Hepatocyte (in vitro differentiated cells): ENCODE measurements at regions not wholly inside any gene's neighbourhood (a gene's known extent, or its start where the extent isn't known, plus 50 kb on each side); places are given as distances from the start of the nearest gene placed in this dataset.

ENCODE experiments used
- DNase-seq: peaks from one replicate; pipeline ENCODE4 v3.0.0-alpha.2; 2016; ENCODE audit warnings: low spot score
- H2AFZ ChIP-seq: fragments of 200-600 bp; sonication (generic); 2 replicates; pipeline ENCODE4 v1.6.0; 2016; ENCODE audit warnings: antibody characterized with exemption, mild to moderate bottlenecking
- H3K27ac ChIP-seq: fragments of 200-600 bp; sonication (generic); 2 replicates; pipeline ENCODE4 v1.5.1; 2016; ENCODE audit warnings: mild to moderate bottlenecking
- H3K27me3 ChIP-seq: fragments of 200-600 bp; sonication (generic); 2 replicates; pipeline ENCODE4 v1.6.1; 2016
- H3K36me3 ChIP-seq: fragments of 200-600 bp; sonication (generic); replicated peaks from 2 replicates; pipeline ENCODE4 v1.5.1; 2016; ENCODE audit warnings: low read depth; ENCODE audit not compliant: insufficient read depth
- H3K4me1 ChIP-seq: fragments of 200-600 bp; sonication (generic); 2 replicates; pipeline ENCODE4 v1.5.1; 2016; ENCODE audit warnings: mild to moderate bottlenecking, moderate library complexity; ENCODE audit not compliant: insufficient read depth
- H3K4me2 ChIP-seq: fragments of 200-600 bp; sonication (generic); 2 replicates; pipeline ENCODE4 v1.6.0; 2016
- H3K4me3 ChIP-seq: fragments of 200-600 bp; sonication (generic); 2 replicates; pipeline ENCODE4 v1.5.1; 2016; ENCODE audit warnings: mild to moderate bottlenecking
- H3K79me2 ChIP-seq: fragments of 200-600 bp; sonication (generic); 2 replicates; pipeline ENCODE4 v1.6.0; 2017; ENCODE audit warnings: mild to moderate bottlenecking
- H3K9me2 ChIP-seq: fragments of 200-600 bp; sonication (generic); replicated peaks from 2 replicates; pipeline ENCODE4 v1.6.0; 2017; ENCODE audit warnings: mild to moderate bottlenecking; ENCODE audit not compliant: insufficient read depth
- H3K9me3 ChIP-seq: fragments of 200-600 bp; sonication (generic); 2 replicates; pipeline ENCODE4 v1.5.1; 2016; ENCODE audit warnings: low read depth, mild to moderate bottlenecking
- H4K20me1 ChIP-seq: fragments of 200-600 bp; sonication (generic); 2 replicates; pipeline ENCODE4 v1.6.0; 2016; ENCODE audit warnings: mild to moderate bottlenecking; ENCODE audit not compliant: insufficient read depth, poor library complexity, severe bottlenecking
- EZH2 ChIP-seq: fragments of 200-600 bp; sonication (generic); IDR thresholded peaks from 2 replicates; pipeline ENCODE4 v1.6.1; 2016; ENCODE audit warnings: antibody characterized with exemption, mild to moderate bottlenecking, borderline replicate concordance
- EZH2phosphoT487 ChIP-seq: fragments of 200-600 bp; sonication (generic); IDR thresholded peaks from one replicate; pipeline ENCODE4 v1.6.1; 2018; ENCODE audit warnings: antibody characterized with exemption, mild to moderate bottlenecking, low read depth, moderate library complexity; ENCODE audit not compliant: unreplicated experiment, severe bottlenecking
- WGBS: methylation state at CpG from one replicate; pipeline ENCODE4 v1.1.6; 2016; ENCODE audit warnings: low lambda C conversion rate; ENCODE audit errors: missing lambda C conversion rate; 5-methylcytosine and 5-hydroxymethylcytosine counted together
- TF ChIP-seq, protein P1 (sequence below): fragments of 200-600 bp; sonication (generic); IDR thresholded peaks from 2 replicates; pipeline ENCODE4 v1.5.1; 2016; ENCODE audit warnings: antibody characterized with exemption, mild to moderate bottlenecking; ENCODE audit not compliant: poor library complexity

DNA sequence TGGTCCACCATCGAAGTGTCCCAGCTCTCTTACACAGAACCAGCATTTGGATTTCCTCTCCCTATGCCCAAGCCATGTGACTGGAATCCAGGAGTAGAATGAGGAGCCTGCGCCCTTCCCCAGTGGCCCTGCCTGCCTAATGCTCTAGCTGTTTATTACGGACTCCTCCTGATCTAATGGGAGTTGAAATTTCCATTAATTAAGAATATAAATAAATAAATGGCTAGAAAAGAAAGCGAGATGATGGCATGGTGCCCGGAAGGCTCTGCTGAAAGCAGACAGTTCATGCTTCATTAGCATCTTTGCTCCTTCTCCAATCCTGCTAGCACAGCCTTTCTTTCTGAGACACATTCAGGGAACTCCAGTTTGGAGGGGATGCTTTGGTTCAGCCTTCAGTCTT is 216.2 kb downstream of the SEC16B start:
- DNase-seq, result no peak
- WGBS, result 89% methylated on average over 5 of the region's 5 CpGs
- TF ChIP-seq, protein P1, sequence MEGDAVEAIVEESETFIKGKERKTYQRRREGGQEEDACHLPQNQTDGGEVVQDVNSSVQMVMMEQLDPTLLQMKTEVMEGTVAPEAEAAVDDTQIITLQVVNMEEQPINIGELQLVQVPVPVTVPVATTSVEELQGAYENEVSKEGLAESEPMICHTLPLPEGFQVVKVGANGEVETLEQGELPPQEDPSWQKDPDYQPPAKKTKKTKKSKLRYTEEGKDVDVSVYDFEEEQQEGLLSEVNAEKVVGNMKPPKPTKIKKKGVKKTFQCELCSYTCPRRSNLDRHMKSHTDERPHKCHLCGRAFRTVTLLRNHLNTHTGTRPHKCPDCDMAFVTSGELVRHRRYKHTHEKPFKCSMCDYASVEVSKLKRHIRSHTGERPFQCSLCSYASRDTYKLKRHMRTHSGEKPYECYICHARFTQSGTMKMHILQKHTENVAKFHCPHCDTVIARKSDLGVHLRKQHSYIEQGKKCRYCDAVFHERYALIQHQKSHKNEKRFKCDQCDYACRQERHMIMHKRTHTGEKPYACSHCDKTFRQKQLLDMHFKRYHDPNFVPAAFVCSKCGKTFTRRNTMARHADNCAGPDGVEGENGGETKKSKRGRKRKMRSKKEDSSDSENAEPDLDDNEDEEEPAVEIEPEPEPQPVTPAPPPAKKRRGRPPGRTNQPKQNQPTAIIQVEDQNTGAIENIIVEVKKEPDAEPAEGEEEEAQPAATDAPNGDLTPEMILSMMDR, result no peak
- TF ChIP-seq EZH2phosphoT487 (no peak), EZH2 (no peak)
- no peak overlapping the region for H3K4me2 ChIP-seq
- no peaks in the 10 kb centered on the region for H3K27me3 ChIP-seq
- H3K27ac ChIP-seq, result no peak overlapping the region
- no peak overlapping the region for H2AFZ ChIP-seq
- no peaks in the 10 kb centered on the region for H3K36me3 ChIP-seq
- no peaks in the 10 kb centered on the region for H3K79me2 ChIP-seq
- no peak overlapping the region for H3K4me3 ChIP-seq
- H4K20me1 ChIP-seq, result no peaks in the 10 kb centered on the region
- H3K9me2 ChIP-seq, result no peaks in the 10 kb centered on the region
- no peaks in the 10 kb centered on the region for H3K4me1 ChIP-seq
- no peaks in the 10 kb centered on the region for H3K9me3 ChIP-seq

DNA sequence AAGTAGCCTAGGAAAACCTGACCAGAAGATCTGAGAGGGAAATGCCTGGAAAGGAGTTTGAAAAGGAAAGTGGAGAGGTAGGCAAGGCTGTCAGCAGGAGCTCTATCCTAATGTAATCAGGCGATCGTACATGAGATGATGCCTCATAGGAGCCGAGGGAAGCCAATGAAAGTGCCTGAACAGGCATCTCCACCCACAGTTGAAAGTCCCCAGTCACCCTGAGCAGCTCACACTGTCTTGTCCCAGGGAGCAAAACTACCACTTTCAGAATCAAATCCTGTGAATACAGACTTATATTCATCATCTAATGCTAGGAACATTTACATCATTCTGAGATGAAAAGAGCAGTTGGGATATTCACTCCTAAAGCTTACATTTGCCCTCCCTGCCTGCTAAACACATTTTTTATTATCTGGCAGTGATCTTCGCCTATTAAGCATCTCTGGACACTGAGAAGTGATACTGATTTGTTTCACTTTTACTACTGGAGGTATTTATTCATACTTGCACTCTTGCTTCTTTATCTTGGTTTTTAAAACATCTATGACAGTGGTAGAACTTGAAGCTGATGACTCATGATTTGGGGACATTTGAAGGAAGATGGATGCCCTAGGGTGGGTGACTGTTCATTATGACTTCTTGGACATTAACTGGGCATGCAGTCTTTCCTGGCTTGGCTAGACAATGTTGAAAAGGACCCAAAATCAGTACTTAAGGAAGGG is 221.6 kb downstream of the SEC16B start:
- Histone ChIP-seq H3K9me3 (no peaks in the 10 kb centered on the region), H3K27me3 (no peaks in the 10 kb centered on the region), H4K20me1 (no peaks in the 10 kb centered on the region), H3K36me3 (no peaks in the 10 kb centered on the region), H3K79me2 (no peaks in the 10 kb centered on the region), H3K4me3 (no peak overlapping the region), H3K27ac (no peak overlapping the region), H2AFZ (no peak overlapping the region), H3K4me1 (no peaks in the 10 kb centered on the region), H3K9me2 (no peaks in the 10 kb centered on the region), H3K4me2 (no peak overlapping the region)
- TF ChIP-seq EZH2 (no peak), EZH2phosphoT487 (no peak)
- TF ChIP-seq, protein P1, result no peak
- no peak for DNase-seq
- WGBS, result 81% methylated on average over 4 of the region's 4 CpGs

DNA sequence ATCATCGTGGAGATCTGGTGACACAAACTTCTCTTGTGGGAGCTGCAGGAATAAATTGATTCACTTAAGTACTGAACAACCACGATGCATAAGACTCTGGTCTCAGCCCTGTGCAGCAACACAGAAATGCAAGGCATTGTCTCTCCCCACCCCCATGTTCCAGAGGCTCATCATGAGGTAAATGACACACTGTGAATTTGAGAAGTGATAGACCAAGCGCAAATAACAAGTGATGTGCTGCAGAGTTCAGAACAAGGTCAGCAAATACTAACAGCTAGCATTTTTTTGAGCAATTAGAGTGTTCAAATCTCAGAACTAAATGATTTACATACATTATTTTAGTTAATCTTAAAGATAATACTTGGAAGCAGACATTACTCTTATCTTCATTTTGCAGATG is 223.7 kb downstream of the SEC16B start:
- Histone ChIP-seq H4K20me1 (no peaks in the 10 kb centered on the region), H3K4me3 (no peak overlapping the region), H3K27me3 (no peaks in the 10 kb centered on the region), H2AFZ (no peak overlapping the region), H3K9me2 (no peaks in the 10 kb centered on the region), H3K79me2 (no peaks in the 10 kb centered on the region), H3K36me3 (no peaks in the 10 kb centered on the region), H3K4me2 (no peak overlapping the region), H3K9me3 (no peaks in the 10 kb centered on the region), H3K4me1 (no peaks in the 10 kb centered on the region), H3K27ac (no peak overlapping the region)
- 78% methylated on average over 3 of the region's 3 CpGs for WGBS
- no peak for TF ChIP-seq EZH2phosphoT487
- TF ChIP-seq, protein P1, result no peak
- no peak for TF ChIP-seq EZH2
- no peak for DNase-seq

DNA sequence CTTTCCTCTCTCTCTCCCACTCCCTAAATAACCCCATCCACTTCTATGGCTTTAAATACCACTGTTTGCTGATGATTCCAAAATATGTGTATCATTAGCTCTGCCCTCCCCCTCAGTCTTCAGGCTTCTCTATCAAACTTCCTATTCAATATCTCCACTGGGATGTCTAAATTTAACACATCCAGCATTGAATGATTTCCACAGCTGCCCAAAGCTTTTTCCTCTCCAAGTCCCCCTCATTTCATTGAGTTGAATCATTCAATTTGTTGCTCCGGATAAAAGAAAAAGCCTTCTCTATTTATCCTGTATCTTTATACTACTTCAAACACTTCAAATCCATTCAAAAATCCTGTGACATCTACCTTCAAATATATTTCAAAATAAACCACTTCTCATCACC is 225.0 kb downstream of the SEC16B start:
- no peaks in the 10 kb centered on the region for H4K20me1 ChIP-seq

More for the DNA sequence above, 225.0 kb downstream of the SEC16B start:
- Histone ChIP-seq H3K36me3 (no peaks in the 10 kb centered on the region), H3K79me2 (no peaks in the 10 kb centered on the region), H3K27ac (no peak overlapping the region), H3K4me1 (no peaks in the 10 kb centered on the region), H3K9me3 (no peaks in the 10 kb centered on the region), H3K4me2 (no peak overlapping the region), H3K9me2 (no peaks in the 10 kb centered on the region), H3K27me3 (no peaks in the 10 kb centered on the region), H2AFZ (no peak overlapping the region), H3K4me3 (no peak overlapping the region)
- 100% methylated on average over 1 of the region's 1 CpG for WGBS
- no peak for DNase-seq
- TF ChIP-seq, protein P1, result no peak
- TF ChIP-seq EZH2phosphoT487, result no peak
